Umbilical cord (tissue), 1 donor: ENCODE measurements at regions not wholly inside any gene's neighbourhood (a gene's known extent, or its start where the extent isn't known, plus 50 kb on each side); places are given as distances from the start of the nearest gene placed in this dataset.
A peak's percentile ranks its signal among the peaks of the same experiment; 100 is the strongest.

ENCODE experiments used
- DNase-seq: peaks from one replicate; pipeline ENCODE4 v3.0.0-alpha.2; 2015; ENCODE audit warnings: low spot score

- no peak for DNase-seq
Observed at GRCh38 chr11:134702827-134703226, 290.8 kb upstream of the B3GAT1 start.

GRCh38 chr11:134701564-134702165 is 289.6 kb upstream of the B3GAT1 start:
- DNase-seq = no peak

- DNase-seq = no peak
Observed at GRCh38 chr11:134700101-134700640, 288.1 kb upstream of the B3GAT1 start.

- DNase-seq = no peak
Observed at GRCh38 chr11:134696455-134696854, 284.4 kb upstream of the B3GAT1 start.

GRCh38 chr11:134691985-134692384 is 279.9 kb upstream of the B3GAT1 start:
- DNase-seq = no peak

GRCh38 chr11:134691295-134691873 is 279.3 kb upstream of the B3GAT1 start:
- DNase-seq = no peak

GRCh38 chr11:134689886-134690285 is 277.8 kb upstream of the B3GAT1 start:
- DNase-seq = no peak

- DNase-seq = no peak
Observed at GRCh38 chr11:134687548-134687947, 275.5 kb upstream of the B3GAT1 start.

- DNase-seq = peak; percentile 29
Observed at GRCh38 chr11:134686460-134687061, 274.5 kb upstream of the B3GAT1 start.

- no peak for DNase-seq
Observed at GRCh38 chr11:134685793-134686380, 273.8 kb upstream of the B3GAT1 start.

- DNase-seq = no peak
Observed at GRCh38 chr11:134684576-134684975, 272.5 kb upstream of the B3GAT1 start.

- DNase-seq = no peak
Observed at GRCh38 chr11:134683860-134684259, 271.8 kb upstream of the B3GAT1 start.

- DNase-seq = no peak
Observed at GRCh38 chr11:134682577-134682976, 270.5 kb upstream of the B3GAT1 start.

- DNase-seq = no peak
Observed at GRCh38 chr11:134679592-134679991, 267.6 kb upstream of the B3GAT1 start.

- no peak for DNase-seq
Observed at GRCh38 chr11:134678744-134679143, 266.7 kb upstream of the B3GAT1 start.

GRCh38 chr11:134677891-134678551 is 266.0 kb upstream of the B3GAT1 start:
- no peak for DNase-seq

- DNase-seq = no peak
Observed at GRCh38 chr11:134677397-134677822, 265.4 kb upstream of the B3GAT1 start.

- DNase-seq = no peak
Observed at GRCh38 chr11:134676516-134677287, 264.7 kb upstream of the B3GAT1 start.

- DNase-seq = no peak
Observed at GRCh38 chr11:134675983-134676382, 263.9 kb upstream of the B3GAT1 start.

- DNase-seq = no peak
Observed at GRCh38 chr11:134674974-134675373, 262.9 kb upstream of the B3GAT1 start.

- no peak for DNase-seq
Observed at GRCh38 chr11:134670961-134671370, 258.9 kb upstream of the B3GAT1 start.
